Endodermal cell (in vitro differentiated cells): ENCODE measurements at regions not wholly inside any gene's neighbourhood (a gene's known extent, or its start where the extent isn't known, plus 50 kb on each side); places are given as distances from the start of the nearest gene placed in this dataset.
A peak's percentile ranks its signal among the peaks of the same experiment; 100 is the strongest.

Source experiments
- DNase-seq: peaks from one replicate; pipeline ENCODE4 v3.0.0-alpha.2; 2017
- H3K27ac ChIP-seq: 2 replicates; pipeline ENCODE4 v1.5.1; 2013; ENCODE audit warnings: mild to moderate bottlenecking, low read depth, low read length, moderate library complexity
- H3K27me3 ChIP-seq: 2 replicates; pipeline ENCODE4 v1.6.1; 2013; ENCODE audit warnings: mild to moderate bottlenecking, low read length, moderate library complexity; ENCODE audit not compliant: insufficient read depth, control insufficient read depth, poor library complexity, severe bottlenecking
- H3K36me3 ChIP-seq: 2 replicates; pipeline ENCODE4 v1.7.0; 2013; ENCODE audit warnings: mild to moderate bottlenecking, low read length, moderate library complexity; ENCODE audit not compliant: control insufficient read depth, insufficient read depth
- H3K4me1 ChIP-seq: one replicate; pipeline ENCODE4 v1.7.0; 2013; ENCODE audit warnings: low read length; ENCODE audit not compliant: control insufficient read depth, insufficient read depth
- H3K4me3 ChIP-seq: 2 replicates; pipeline ENCODE4 v1.5.1; 2013; ENCODE audit warnings: mild to moderate bottlenecking, low read length, moderate library complexity
- H3K9ac ChIP-seq: 2 replicates; pipeline ENCODE4 v1.6.1; 2013; ENCODE audit warnings: mild to moderate bottlenecking, low read length, moderate library complexity; ENCODE audit not compliant: poor library complexity, severe bottlenecking; ENCODE audit errors: extremely low read depth
- H3K9me3 ChIP-seq: 2 replicates; pipeline ENCODE4 v1.6.1; 2013; ENCODE audit warnings: mild to moderate bottlenecking, low read length, moderate library complexity; ENCODE audit not compliant: control insufficient read depth
- H3K27ac Mint-ChIP-seq: 2 replicates; pipeline ENCODE4 v1.8.0; 2020; ENCODE audit warnings: mixed read lengths
- H3K27me3 Mint-ChIP-seq: 2 replicates; pipeline ENCODE4 v1.8.0; 2021; ENCODE audit warnings: mild to moderate bottlenecking, mixed read lengths; ENCODE audit not compliant: insufficient read depth
- H3K36me3 Mint-ChIP-seq: 2 replicates; pipeline ENCODE4 v1.8.0; 2020; ENCODE audit warnings: low read depth, mixed read lengths
- H3K4me1 Mint-ChIP-seq: 2 replicates; pipeline ENCODE4 v1.8.0; 2020; ENCODE audit warnings: mixed read lengths
- H3K4me3 Mint-ChIP-seq: 2 replicates; pipeline ENCODE4 v1.8.0; 2020; ENCODE audit warnings: mild to moderate bottlenecking, moderate library complexity, mixed read lengths
- H3K9me3 Mint-ChIP-seq: 2 replicates; pipeline ENCODE4 v1.8.0; 2020; ENCODE audit warnings: mild to moderate bottlenecking, mixed read lengths
- CTCF ChIP-seq: fragments of 200-600 bp; sonication (generic); conservative IDR thresholded peaks from 2 replicates; pipeline ENCODE4 v1.5.0; 2021; ENCODE audit warnings: antibody characterized with exemption, mild to moderate bottlenecking
- WGBS, 2 experiments: methylation state at CpG; one replicate each; pipeline versions ENCODE4 v1.1.5 to v1.1.7; 2013; ENCODE audit warnings: missing lambda C conversion rate in 2 of 2, mixed read lengths in 1 of 2; ENCODE audit not compliant: insufficient coverage in 1 of 2, insufficient read length in 1 of 2; 5-methylcytosine and 5-hydroxymethylcytosine counted together

- WGBS, 2 experiments, result 86% methylated on average over 3 of the region's 3 CpGs; no CpG with 5 or more reads in 1 of the 2 experiments
- Mint-ChIP-seq H3K4me3 (no peak overlapping the region), H3K4me1 (no peaks in the 10 kb centered on the region), H3K27ac (no peak overlapping the region), H3K9me3 (no peaks in the 10 kb centered on the region), H3K36me3 (no peaks in the 10 kb centered on the region), H3K27me3 (no peaks in the 10 kb centered on the region)
- Histone ChIP-seq H3K9me3 (no peaks in the 10 kb centered on the region), H3K27me3 (no peaks in the 10 kb centered on the region), H3K9ac (no peak overlapping the region), H3K27ac (no peak overlapping the region), H3K4me1 (no peaks in the 10 kb centered on the region), H3K4me3 (no peak overlapping the region), H3K36me3 (no peaks in the 10 kb centered on the region)
- DNase-seq, result no peak
- peak; percentile 13 for TF ChIP-seq CTCF
These were observed 629.0 kb upstream of the ZFP42 start for GRCh38 chr4:187366530-187366929.

- DNase-seq, result no peak
- Histone ChIP-seq H3K27ac (no peak overlapping the region), H3K4me3 (no peak overlapping the region), H3K9me3 (no peaks in the 10 kb centered on the region), H3K9ac (no peak overlapping the region), H3K36me3 (no peaks in the 10 kb centered on the region), H3K27me3 (no peaks in the 10 kb centered on the region), H3K4me1 (no peaks in the 10 kb centered on the region)
- TF ChIP-seq CTCF, result no peak
- Mint-ChIP-seq H3K27ac (no peak overlapping the region), H3K4me1 (no peaks in the 10 kb centered on the region), H3K27me3 (no peaks in the 10 kb centered on the region), H3K4me3 (no peak overlapping the region), H3K36me3 (no peaks in the 10 kb centered on the region), H3K9me3 (no peaks in the 10 kb centered on the region)
These were observed 624.7 kb upstream of the ZFP42 start for GRCh38 chr4:187370918-187371317.

GRCh38 chr4:187378441-187378840 is 617.1 kb upstream of the ZFP42 start:
- Mint-ChIP-seq H3K4me1 (peaks cover 5% of the 10 kb centered on the region), H3K9me3 (no peaks in the 10 kb centered on the region), H3K27ac (no peak overlapping the region), H3K4me3 (no peak overlapping the region), H3K27me3 (no peaks in the 10 kb centered on the region), H3K36me3 (no peaks in the 10 kb centered on the region)
- DNase-seq, result no peak
- WGBS, 2 experiments, result 92% methylated on average over 3 of the region's 3 CpGs; no CpG with 5 or more reads in 1 of the 2 experiments
- no peak for TF ChIP-seq CTCF
- no peak overlapping the region for H3K4me3 ChIP-seq
- peaks cover 4% of the 10 kb centered on the region for H3K4me1 ChIP-seq
- no peak overlapping the region for H3K9ac ChIP-seq
- H3K9me3 ChIP-seq, result no peaks in the 10 kb centered on the region
- H3K36me3 ChIP-seq, result no peaks in the 10 kb centered on the region
- no peaks in the 10 kb centered on the region for H3K27me3 ChIP-seq
- no peak overlapping the region for H3K27ac ChIP-seq
